GM12875 (cell line): ENCODE measurements at regions not wholly inside any gene's neighbourhood (a gene's known extent, or its start where the extent isn't known, plus 50 kb on each side); places are given as distances from the start of the nearest gene placed in this dataset.

Source experiments
- H3K4me3 ChIP-seq: one replicate; pipeline ENCODE4 v1.5.1; 2011; ENCODE audit warnings: low read depth, low read length, control low read depth
- TF ChIP-seq, protein P1 (sequence below): IDR thresholded peaks from 2 replicates; pipeline ENCODE4 v1.5.1; 2011; ENCODE audit warnings: low read depth, mild to moderate bottlenecking, control low read depth, inconsistent platforms, low read length, moderate library complexity, borderline replicate concordance; ENCODE audit not compliant: insufficient read depth

DNA sequence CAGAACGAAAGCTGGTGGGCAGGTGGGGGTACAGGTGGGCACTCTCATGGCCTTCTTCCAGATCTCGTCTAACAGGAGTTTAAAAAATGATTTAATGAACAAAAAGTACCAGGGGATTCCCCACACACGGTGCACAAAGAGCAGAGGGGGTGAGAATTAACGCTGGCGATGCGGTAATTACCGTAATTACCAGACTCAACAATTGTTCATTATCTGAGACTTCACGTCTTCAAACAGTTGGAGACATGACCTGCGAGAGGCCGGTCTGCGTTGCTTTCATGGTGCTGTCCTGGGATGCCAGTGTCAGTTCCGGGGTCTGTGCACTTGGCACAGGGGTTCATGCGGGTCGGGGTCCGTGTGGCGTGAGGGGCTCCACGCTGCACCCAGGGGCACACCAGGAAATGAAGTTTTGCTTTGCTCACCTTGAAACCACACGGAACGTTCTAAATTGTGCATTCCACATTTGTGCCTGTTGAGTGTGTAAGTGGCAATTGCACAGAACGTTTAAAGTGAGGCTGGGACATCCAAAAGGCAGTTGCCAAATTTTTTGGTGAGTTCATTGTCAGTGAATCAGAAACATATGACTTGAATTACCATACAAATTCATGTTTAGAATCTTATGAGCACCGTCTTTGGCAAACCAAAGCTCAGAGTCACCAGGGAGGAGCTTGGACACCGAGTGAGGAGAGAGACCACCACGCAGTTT, 256.4 kb upstream of the IRX1 start:
- no peak overlapping the region for H3K4me3 ChIP-seq
- TF ChIP-seq, protein P1, sequence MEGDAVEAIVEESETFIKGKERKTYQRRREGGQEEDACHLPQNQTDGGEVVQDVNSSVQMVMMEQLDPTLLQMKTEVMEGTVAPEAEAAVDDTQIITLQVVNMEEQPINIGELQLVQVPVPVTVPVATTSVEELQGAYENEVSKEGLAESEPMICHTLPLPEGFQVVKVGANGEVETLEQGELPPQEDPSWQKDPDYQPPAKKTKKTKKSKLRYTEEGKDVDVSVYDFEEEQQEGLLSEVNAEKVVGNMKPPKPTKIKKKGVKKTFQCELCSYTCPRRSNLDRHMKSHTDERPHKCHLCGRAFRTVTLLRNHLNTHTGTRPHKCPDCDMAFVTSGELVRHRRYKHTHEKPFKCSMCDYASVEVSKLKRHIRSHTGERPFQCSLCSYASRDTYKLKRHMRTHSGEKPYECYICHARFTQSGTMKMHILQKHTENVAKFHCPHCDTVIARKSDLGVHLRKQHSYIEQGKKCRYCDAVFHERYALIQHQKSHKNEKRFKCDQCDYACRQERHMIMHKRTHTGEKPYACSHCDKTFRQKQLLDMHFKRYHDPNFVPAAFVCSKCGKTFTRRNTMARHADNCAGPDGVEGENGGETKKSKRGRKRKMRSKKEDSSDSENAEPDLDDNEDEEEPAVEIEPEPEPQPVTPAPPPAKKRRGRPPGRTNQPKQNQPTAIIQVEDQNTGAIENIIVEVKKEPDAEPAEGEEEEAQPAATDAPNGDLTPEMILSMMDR: no peak

DNA sequence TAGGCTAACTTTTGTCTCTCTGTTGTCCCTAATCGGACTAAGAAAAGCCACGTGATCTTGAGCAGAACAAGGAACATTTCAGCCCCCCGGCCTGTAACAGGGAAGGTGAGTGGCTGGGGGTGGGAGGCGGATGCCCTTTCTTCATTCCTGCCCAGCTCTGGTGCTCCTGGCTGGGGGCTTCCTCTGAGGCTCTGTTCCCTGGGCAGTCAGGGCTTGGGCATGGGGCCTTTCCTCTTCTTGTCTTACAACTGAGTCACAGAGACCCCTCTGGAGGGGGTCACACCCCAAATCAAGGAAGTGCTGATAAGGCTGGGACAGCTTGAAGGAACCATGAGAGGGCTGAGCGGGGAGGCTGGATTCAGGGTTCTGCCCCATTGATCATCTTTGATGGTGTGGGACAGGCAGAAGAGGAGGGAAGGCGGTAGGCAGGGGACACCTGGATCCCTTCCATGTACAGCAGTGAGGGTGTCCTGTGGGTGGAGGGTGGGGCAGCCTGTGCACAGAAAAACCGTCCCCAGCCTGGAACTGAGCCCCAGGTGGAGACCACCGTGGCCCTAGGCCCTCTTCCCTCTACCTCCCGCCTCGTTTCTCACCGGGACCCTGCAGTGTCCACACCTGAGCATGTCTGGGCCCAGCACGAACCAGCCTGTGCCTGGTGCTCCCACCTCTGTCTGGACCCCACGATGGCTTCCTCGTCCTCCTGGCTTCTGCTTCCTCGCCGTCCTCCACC, 257.7 kb upstream of the IRX1 start:
- TF ChIP-seq, protein P1: no peak

DNA sequence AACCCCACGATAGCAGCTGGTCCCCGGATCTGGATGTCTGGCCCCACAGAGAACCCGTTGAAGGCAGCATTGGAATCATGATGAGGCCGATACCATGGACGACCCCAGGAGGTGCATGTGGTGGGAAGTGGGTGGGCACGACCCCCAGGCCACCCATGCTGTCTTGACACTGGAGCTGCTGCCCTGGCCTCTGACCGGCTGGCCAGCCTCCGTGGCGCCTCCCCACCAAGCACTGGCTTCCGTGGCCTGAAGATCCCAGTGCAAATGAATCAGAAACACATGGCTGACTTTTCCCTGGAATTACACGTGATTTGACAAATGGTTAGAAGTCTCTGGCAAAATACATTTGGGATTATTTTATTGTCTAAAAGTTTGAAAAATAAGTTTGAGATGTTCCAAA, 259.0 kb upstream of the IRX1 start:
- TF ChIP-seq, protein P1: no peak
- no peak overlapping the region for H3K4me3 ChIP-seq

More for the DNA sequence above, 257.7 kb upstream of the IRX1 start:
- H3K4me3 ChIP-seq: no peak overlapping the region

DNA sequence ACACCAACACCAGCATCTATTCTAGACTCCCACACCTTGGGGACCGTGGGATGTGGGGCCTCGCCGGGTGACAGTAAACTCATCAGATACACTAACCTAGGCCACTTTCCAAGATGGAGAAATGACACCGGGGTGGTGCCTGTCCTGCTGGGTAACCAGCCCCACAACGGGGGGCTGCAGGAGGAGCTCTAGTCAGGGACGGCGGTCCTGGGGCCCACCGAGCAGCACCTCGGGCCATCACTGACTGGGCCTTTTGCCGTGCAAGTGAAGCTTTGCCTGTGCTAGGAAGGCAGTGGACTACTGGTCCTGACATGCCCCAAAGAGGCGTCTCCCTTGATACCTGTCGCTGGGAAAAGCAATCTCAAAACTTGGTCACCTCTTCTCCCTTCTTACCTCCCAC, 260.3 kb upstream of the IRX1 start:
- TF ChIP-seq, protein P1: no peak
- H3K4me3 ChIP-seq: no peak overlapping the region

DNA sequence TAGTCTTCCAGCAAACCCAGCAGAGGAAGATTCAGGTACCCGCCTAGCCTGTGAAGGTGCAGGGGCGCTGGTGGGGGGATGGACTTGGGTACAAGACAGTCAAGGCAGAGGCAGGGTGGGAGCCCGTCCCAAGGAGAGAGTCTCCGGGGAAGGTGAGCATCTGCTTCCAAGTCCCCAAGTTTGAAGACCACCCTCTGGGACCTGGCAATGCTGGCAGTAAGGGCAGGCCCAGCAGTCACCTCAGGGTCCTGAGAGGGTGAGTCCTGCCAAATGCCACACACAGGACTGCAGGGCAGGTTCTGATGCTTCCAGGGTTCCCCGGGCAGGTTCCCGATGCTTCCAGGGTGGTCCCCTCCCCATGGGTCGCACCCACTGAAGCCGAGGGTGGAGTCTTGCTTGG, 261.8 kb upstream of the IRX1 start:
- H3K4me3 ChIP-seq: no peak overlapping the region
- TF ChIP-seq, protein P1: no peak

DNA sequence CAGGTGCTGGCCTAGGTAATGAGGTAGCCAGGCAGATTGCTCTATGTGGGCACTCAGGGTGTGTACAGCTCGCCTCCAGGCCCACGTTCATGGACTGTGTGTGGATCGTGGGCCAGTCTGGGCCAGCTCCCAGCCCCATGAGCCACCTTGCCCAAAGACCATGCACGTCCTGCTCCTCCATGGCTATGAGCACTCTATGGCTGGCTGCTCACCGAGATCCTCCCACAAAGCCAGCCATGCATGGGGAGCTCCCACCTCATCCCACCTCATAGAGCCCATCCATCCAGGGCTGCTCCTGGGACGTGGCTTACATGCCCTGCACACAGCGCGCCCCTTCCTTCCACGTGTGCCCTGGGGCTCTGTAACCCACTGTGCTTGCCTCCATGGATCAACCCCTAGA, 262.5 kb upstream of the IRX1 start:
- TF ChIP-seq, protein P1: no peak
- H3K4me3 ChIP-seq: no peak overlapping the region

DNA sequence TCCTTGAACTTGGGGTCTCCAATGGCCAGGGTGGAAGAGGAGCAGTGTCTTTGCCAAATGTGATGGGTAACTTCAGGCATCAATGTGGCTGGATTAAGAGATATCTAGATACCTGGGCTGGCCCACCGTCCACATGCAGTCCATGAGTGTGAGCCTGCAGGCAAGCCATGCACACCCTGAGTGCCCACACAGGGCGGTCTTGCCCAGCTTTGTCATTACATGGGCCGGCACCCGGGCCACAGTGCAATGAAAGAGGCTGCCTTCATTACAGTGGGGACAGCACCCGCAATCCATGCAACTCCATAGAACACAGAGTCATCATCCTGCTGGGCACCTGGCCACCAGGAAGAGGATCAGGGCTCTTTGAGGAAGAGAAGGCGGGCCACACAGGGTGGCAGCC, 263.8 kb upstream of the IRX1 start:
- TF ChIP-seq, protein P1: no peak
- H3K4me3 ChIP-seq: no peak overlapping the region
